ENCODE measurements at regions not wholly inside any gene's neighbourhood (a gene's known extent, or its start where the extent isn't known, plus 50 kb on each side); places are given as distances from the start of the nearest gene placed in this dataset.

- TF ChIP-seq EZH2 (optimal IDR thresholded peaks at IDR 0.05; ENCODE audit: low read depth, low read length) (no peak), CTCF (IDR thresholded peaks at IDR 0.05; ENCODE audit: low read length) (no peak), EZH2phosphoT487 (IDR thresholded peaks at IDR 0.05; ENCODE audit: low read length) (no peak)
Observed at GRCh38 chr6:71678091-71678490, 208.3 kb upstream of the RIMS1 start.

Data from MM.1S (cell line).